Endodermal cell (in vitro differentiated cells): ENCODE measurements at regions not wholly inside any gene's neighbourhood (a gene's known extent, or its start where the extent isn't known, plus 50 kb on each side); places are given as distances from the start of the nearest gene placed in this dataset.

Source experiments
- DNase-seq: peaks from one replicate; pipeline ENCODE4 v3.0.0-alpha.2; 2017
- H3K27ac ChIP-seq: 2 replicates; pipeline ENCODE4 v1.5.1; 2013; ENCODE audit warnings: mild to moderate bottlenecking, low read depth, low read length, moderate library complexity
- H3K27me3 ChIP-seq: 2 replicates; pipeline ENCODE4 v1.6.1; 2013; ENCODE audit warnings: mild to moderate bottlenecking, low read length, moderate library complexity; ENCODE audit not compliant: insufficient read depth, control insufficient read depth, poor library complexity, severe bottlenecking
- H3K36me3 ChIP-seq: 2 replicates; pipeline ENCODE4 v1.7.0; 2013; ENCODE audit warnings: mild to moderate bottlenecking, low read length, moderate library complexity; ENCODE audit not compliant: control insufficient read depth, insufficient read depth
- H3K4me1 ChIP-seq: one replicate; pipeline ENCODE4 v1.7.0; 2013; ENCODE audit warnings: low read length; ENCODE audit not compliant: control insufficient read depth, insufficient read depth
- H3K4me3 ChIP-seq: 2 replicates; pipeline ENCODE4 v1.5.1; 2013; ENCODE audit warnings: mild to moderate bottlenecking, low read length, moderate library complexity
- H3K9ac ChIP-seq: 2 replicates; pipeline ENCODE4 v1.6.1; 2013; ENCODE audit warnings: mild to moderate bottlenecking, low read length, moderate library complexity; ENCODE audit not compliant: poor library complexity, severe bottlenecking; ENCODE audit errors: extremely low read depth
- H3K9me3 ChIP-seq: 2 replicates; pipeline ENCODE4 v1.6.1; 2013; ENCODE audit warnings: mild to moderate bottlenecking, low read length, moderate library complexity; ENCODE audit not compliant: control insufficient read depth
- H3K27ac Mint-ChIP-seq: 2 replicates; pipeline ENCODE4 v1.8.0; 2020; ENCODE audit warnings: mixed read lengths
- H3K27me3 Mint-ChIP-seq: 2 replicates; pipeline ENCODE4 v1.8.0; 2021; ENCODE audit warnings: mild to moderate bottlenecking, mixed read lengths; ENCODE audit not compliant: insufficient read depth
- H3K36me3 Mint-ChIP-seq: 2 replicates; pipeline ENCODE4 v1.8.0; 2020; ENCODE audit warnings: low read depth, mixed read lengths
- H3K4me1 Mint-ChIP-seq: 2 replicates; pipeline ENCODE4 v1.8.0; 2020; ENCODE audit warnings: mixed read lengths
- H3K4me3 Mint-ChIP-seq: 2 replicates; pipeline ENCODE4 v1.8.0; 2020; ENCODE audit warnings: mild to moderate bottlenecking, moderate library complexity, mixed read lengths
- H3K9me3 Mint-ChIP-seq: 2 replicates; pipeline ENCODE4 v1.8.0; 2020; ENCODE audit warnings: mild to moderate bottlenecking, mixed read lengths
- whole genome bisulfite sequencing, 2 experiments: methylation state at CpG; one replicate each; pipeline versions ENCODE4 v1.1.5 to v1.1.7; 2013; ENCODE audit warnings: missing lambda C conversion rate in 2 of 2, mixed read lengths in 1 of 2; ENCODE audit not compliant: insufficient coverage in 1 of 2, insufficient read length in 1 of 2; 5-methylcytosine and 5-hydroxymethylcytosine counted together
- TF ChIP-seq, protein P1 (sequence below): fragments of 200-600 bp; sonication (generic); conservative IDR thresholded peaks from 2 replicates; pipeline ENCODE4 v1.5.0; 2021; ENCODE audit warnings: antibody characterized with exemption, mild to moderate bottlenecking

DNA sequence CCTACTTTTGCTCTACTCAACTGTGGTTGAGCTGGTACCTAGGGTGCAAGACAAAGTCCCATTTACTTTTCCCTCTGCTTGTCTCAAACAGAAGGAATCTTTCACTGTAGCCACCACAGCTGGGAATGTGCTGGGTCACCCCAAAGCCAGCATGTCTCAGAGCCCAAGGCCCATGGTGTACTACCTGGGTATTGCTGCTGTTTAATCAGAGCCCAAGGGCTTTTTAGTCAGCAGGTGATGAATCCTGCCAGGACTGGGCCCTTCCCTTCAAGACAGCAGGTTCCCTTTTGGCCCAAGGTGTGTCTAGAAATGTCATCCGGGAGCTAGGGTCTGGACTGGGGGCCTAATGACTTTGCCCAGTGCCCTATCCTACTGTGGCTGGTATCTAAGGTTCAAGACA lies 249.8 kb downstream of the HDGFL1 start:
- 93 to 100% methylated on average over 1 of the region's 1 CpG for WGBS, 2 experiments
- TF ChIP-seq, protein P1, sequence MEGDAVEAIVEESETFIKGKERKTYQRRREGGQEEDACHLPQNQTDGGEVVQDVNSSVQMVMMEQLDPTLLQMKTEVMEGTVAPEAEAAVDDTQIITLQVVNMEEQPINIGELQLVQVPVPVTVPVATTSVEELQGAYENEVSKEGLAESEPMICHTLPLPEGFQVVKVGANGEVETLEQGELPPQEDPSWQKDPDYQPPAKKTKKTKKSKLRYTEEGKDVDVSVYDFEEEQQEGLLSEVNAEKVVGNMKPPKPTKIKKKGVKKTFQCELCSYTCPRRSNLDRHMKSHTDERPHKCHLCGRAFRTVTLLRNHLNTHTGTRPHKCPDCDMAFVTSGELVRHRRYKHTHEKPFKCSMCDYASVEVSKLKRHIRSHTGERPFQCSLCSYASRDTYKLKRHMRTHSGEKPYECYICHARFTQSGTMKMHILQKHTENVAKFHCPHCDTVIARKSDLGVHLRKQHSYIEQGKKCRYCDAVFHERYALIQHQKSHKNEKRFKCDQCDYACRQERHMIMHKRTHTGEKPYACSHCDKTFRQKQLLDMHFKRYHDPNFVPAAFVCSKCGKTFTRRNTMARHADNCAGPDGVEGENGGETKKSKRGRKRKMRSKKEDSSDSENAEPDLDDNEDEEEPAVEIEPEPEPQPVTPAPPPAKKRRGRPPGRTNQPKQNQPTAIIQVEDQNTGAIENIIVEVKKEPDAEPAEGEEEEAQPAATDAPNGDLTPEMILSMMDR = no peak
- Mint-ChIP-seq H3K9me3 (peaks cover 3% of the 10 kb centered on the region), H3K27me3 (no peaks in the 10 kb centered on the region), H3K4me1 (no peaks in the 10 kb centered on the region), H3K27ac (no peak overlapping the region), H3K4me3 (no peak overlapping the region), H3K36me3 (no peaks in the 10 kb centered on the region)
- H3K4me1 ChIP-seq = no peaks in the 10 kb centered on the region
- H3K36me3 ChIP-seq = no peaks in the 10 kb centered on the region
- no peak overlapping the region for H3K27ac ChIP-seq
- H3K9ac ChIP-seq = no peak overlapping the region
- H3K27me3 ChIP-seq = no peaks in the 10 kb centered on the region
- H3K4me3 ChIP-seq = no peak overlapping the region
- no peak for DNase-seq
- H3K9me3 ChIP-seq = no peaks in the 10 kb centered on the region

GRCh38 chr6:22821664-22822320 lies 252.4 kb downstream of the HDGFL1 start:
- Mint-ChIP-seq H3K27ac (no peak overlapping the region), H3K4me3 (no peak overlapping the region)

GRCh38 chr6:22825210-22825609 lies 255.8 kb downstream of the HDGFL1 start:
- H3K27ac ChIP-seq = no peak overlapping the region
- Mint-ChIP-seq H3K36me3 (no peaks in the 10 kb centered on the region), H3K4me3 (no peak overlapping the region), H3K27ac (no peak overlapping the region), H3K27me3 (no peaks in the 10 kb centered on the region), H3K9me3 (no peaks in the 10 kb centered on the region), H3K4me1 (peaks cover 10% of the 10 kb centered on the region)
- no peaks in the 10 kb centered on the region for H3K9me3 ChIP-seq
- H3K36me3 ChIP-seq = no peaks in the 10 kb centered on the region
- H3K9ac ChIP-seq = no peak overlapping the region
- TF ChIP-seq, protein P1 = no peak
- H3K27me3 ChIP-seq = no peaks in the 10 kb centered on the region
- H3K4me3 ChIP-seq = no peak overlapping the region
- H3K4me1 ChIP-seq = no peaks in the 10 kb centered on the region
- 93 to 94% methylated on average over 2 to 3 of the region's 3 CpGs for WGBS, 2 experiments
- no peak for DNase-seq

More at GRCh38 chr6:22821664-22822320, 252.4 kb downstream of the HDGFL1 start:
- H3K36me3 Mint-ChIP-seq = no peaks in the 10 kb centered on the region
- H3K9me3 ChIP-seq = no peaks in the 10 kb centered on the region
- WGBS, 2 experiments = 50 to 78% methylated on average over 1 to 3 of the region's 3 CpGs
- no peak overlapping the region for H3K27ac ChIP-seq
- DNase-seq = no peak
- no peaks in the 10 kb centered on the region for H3K27me3 ChIP-seq
- H3K27me3 Mint-ChIP-seq = no peaks in the 10 kb centered on the region
- no peaks in the 10 kb centered on the region for H3K9me3 Mint-ChIP-seq
- no peaks in the 10 kb centered on the region for H3K4me1 Mint-ChIP-seq
- H3K9ac ChIP-seq = no peak overlapping the region
- no peaks in the 10 kb centered on the region for H3K36me3 ChIP-seq
- TF ChIP-seq, protein P1 = no peak
- H3K4me3 ChIP-seq = no peak overlapping the region
- no peaks in the 10 kb centered on the region for H3K4me1 ChIP-seq
